ENCODE measurements at regions not wholly inside any gene's neighbourhood (a gene's known extent, or its start where the extent isn't known, plus 50 kb on each side); places are given as distances from the start of the nearest gene placed in this dataset.

GRCh38 chr17:79230576-79230975 lies 156.0 kb downstream of the ENGASE start:
- Histone ChIP-seq H3K4me1 (ENCODE audit: control insufficient read depth, extremely low read depth, insufficient read depth, low read length) (peaks cover 24% of the 10 kb centered on the region), H3K79me2 (ENCODE audit: control insufficient read depth, insufficient read depth, low read length) (no peaks in the 10 kb centered on the region), H3K4me2 (ENCODE audit: control insufficient read depth, extremely low read depth, insufficient read depth, low read depth, low read length) (no peak overlapping the region), H3K27ac (ENCODE audit: control insufficient read depth, insufficient read depth, low read length) (no peak overlapping the region), H3K4me3 (ENCODE audit: control insufficient read depth in 2 of 3, extremely low read depth in 1 of 3, insufficient read depth in 2 of 3, low read depth in 1 of 3, low read length in 3 of 3) (no peak overlapping the region), H3K9me3 (ENCODE audit: control insufficient read depth, low read depth, low read length) (peaks cover 2% of the 10 kb centered on the region), H3K36me3 (ENCODE audit: control insufficient read depth in 2 of 2, extremely low read depth in 1 of 2, insufficient read depth in 2 of 2, low read length in 2 of 2) (no peaks in the 10 kb centered on the region), H2AFZ (ENCODE audit: control insufficient read depth, low read length) (no peak overlapping the region), H3K9ac (ENCODE audit: control insufficient read depth, extremely low read depth, insufficient read depth, low read length) (no peak overlapping the region), H3K27me3 (ENCODE audit: control insufficient read depth, extremely low read depth, insufficient read depth, low read length) (no peaks in the 10 kb centered on the region), H4K20me1 (ENCODE audit: control insufficient read depth, extremely low read depth, insufficient read depth, low read length) (no peaks in the 10 kb centered on the region), H3K9me1 (ENCODE audit: control insufficient read depth, extremely low read depth, insufficient read depth, low read length) (no peaks in the 10 kb centered on the region)
- no peak for DNase-seq (ENCODE audit: low read depth, low spot score)
- dilution Hi-C loops (cut with MboI; ENCODE audit: extremely low pct_ligation_motif_present, low sequenced_read_pairs), result no loop called here
- TF ChIP-seq EZH2 (IDR thresholded peaks at IDR 0.05; ENCODE audit: low read length), result no peak
- TF ChIP-seq, protein P1, sequence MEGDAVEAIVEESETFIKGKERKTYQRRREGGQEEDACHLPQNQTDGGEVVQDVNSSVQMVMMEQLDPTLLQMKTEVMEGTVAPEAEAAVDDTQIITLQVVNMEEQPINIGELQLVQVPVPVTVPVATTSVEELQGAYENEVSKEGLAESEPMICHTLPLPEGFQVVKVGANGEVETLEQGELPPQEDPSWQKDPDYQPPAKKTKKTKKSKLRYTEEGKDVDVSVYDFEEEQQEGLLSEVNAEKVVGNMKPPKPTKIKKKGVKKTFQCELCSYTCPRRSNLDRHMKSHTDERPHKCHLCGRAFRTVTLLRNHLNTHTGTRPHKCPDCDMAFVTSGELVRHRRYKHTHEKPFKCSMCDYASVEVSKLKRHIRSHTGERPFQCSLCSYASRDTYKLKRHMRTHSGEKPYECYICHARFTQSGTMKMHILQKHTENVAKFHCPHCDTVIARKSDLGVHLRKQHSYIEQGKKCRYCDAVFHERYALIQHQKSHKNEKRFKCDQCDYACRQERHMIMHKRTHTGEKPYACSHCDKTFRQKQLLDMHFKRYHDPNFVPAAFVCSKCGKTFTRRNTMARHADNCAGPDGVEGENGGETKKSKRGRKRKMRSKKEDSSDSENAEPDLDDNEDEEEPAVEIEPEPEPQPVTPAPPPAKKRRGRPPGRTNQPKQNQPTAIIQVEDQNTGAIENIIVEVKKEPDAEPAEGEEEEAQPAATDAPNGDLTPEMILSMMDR (optimal IDR thresholded peaks at IDR 0.05 in 1 of 3, IDR thresholded peaks at IDR 0.05 in 1 of 3, conservative IDR thresholded peaks at IDR 0.05 in 1 of 3; ENCODE audit: extremely low read depth in 1 of 3, insufficient read depth in 2 of 3, low read length in 3 of 3), result no peak
- FAIRE-seq, result no peak

GRCh38 chr17:79226037-79226436 lies 151.4 kb downstream of the ENGASE start:
- Histone ChIP-seq H3K9me3 (ENCODE audit: control insufficient read depth, low read depth, low read length) (no peaks in the 10 kb centered on the region), H3K4me3 (ENCODE audit: control insufficient read depth in 2 of 3, extremely low read depth in 1 of 3, insufficient read depth in 2 of 3, low read depth in 1 of 3, low read length in 3 of 3) (no peak overlapping the region), H2AFZ (ENCODE audit: control insufficient read depth, low read length) (no peak overlapping the region), H3K27me3 (ENCODE audit: control insufficient read depth, extremely low read depth, insufficient read depth, low read length) (peaks cover 27% of the 10 kb centered on the region), H3K79me2 (ENCODE audit: control insufficient read depth, insufficient read depth, low read length) (no peaks in the 10 kb centered on the region), H3K36me3 (ENCODE audit: control insufficient read depth in 2 of 2, extremely low read depth in 1 of 2, insufficient read depth in 2 of 2, low read length in 2 of 2) (no peaks in the 10 kb centered on the region), H3K4me1 (ENCODE audit: control insufficient read depth, extremely low read depth, insufficient read depth, low read length) (peaks cover 20% of the 10 kb centered on the region), H3K9me1 (ENCODE audit: control insufficient read depth, extremely low read depth, insufficient read depth, low read length) (no peaks in the 10 kb centered on the region), H4K20me1 (ENCODE audit: control insufficient read depth, extremely low read depth, insufficient read depth, low read length) (no peaks in the 10 kb centered on the region), H3K4me2 (ENCODE audit: control insufficient read depth, extremely low read depth, insufficient read depth, low read depth, low read length) (no peak overlapping the region), H3K27ac (ENCODE audit: control insufficient read depth, insufficient read depth, low read length) (no peak overlapping the region), H3K9ac (ENCODE audit: control insufficient read depth, extremely low read depth, insufficient read depth, low read length) (no peak overlapping the region)
- dilution Hi-C loops (cut with MboI; ENCODE audit: extremely low pct_ligation_motif_present, low sequenced_read_pairs), result no loop called here
- no peak for DNase-seq (ENCODE audit: low read depth, low spot score)
- no peak for TF ChIP-seq EZH2 (IDR thresholded peaks at IDR 0.05; ENCODE audit: low read length)
- TF ChIP-seq, protein P1 (optimal IDR thresholded peaks at IDR 0.05 in 1 of 3, IDR thresholded peaks at IDR 0.05 in 1 of 3, conservative IDR thresholded peaks at IDR 0.05 in 1 of 3; ENCODE audit: extremely low read depth in 1 of 3, insufficient read depth in 2 of 3, low read length in 3 of 3), result no peak
- no peak for FAIRE-seq

Measured in keratinocyte (primary cell).